HUES48 (cell line): ENCODE measurements at regions not wholly inside any gene's neighbourhood (a gene's known extent, or its start where the extent isn't known, plus 50 kb on each side); places are given as distances from the start of the nearest gene placed in this dataset.

Source experiments
- H3K27ac ChIP-seq: one replicate; pipeline ENCODE4 v1.7.0; 2013; ENCODE audit warnings: low read depth, low read length, inconsistent platforms
- H3K27me3 ChIP-seq: 2 replicates; pipeline ENCODE4 v1.6.1; 2013; ENCODE audit warnings: mild to moderate bottlenecking, low read length; ENCODE audit not compliant: control insufficient read depth, insufficient read depth
- H3K36me3 ChIP-seq: 2 replicates; pipeline ENCODE4 v1.6.1; 2013; ENCODE audit warnings: low read length; ENCODE audit not compliant: control insufficient read depth, insufficient read depth
- H3K4me1 ChIP-seq: 2 replicates; pipeline ENCODE4 v1.6.1; 2013; ENCODE audit warnings: mild to moderate bottlenecking, low read length; ENCODE audit not compliant: control insufficient read depth, insufficient read depth
- H3K4me3 ChIP-seq: 2 replicates; pipeline ENCODE4 v1.5.1; 2013; ENCODE audit warnings: mild to moderate bottlenecking, low read depth, low read length
- H3K9ac ChIP-seq: 2 replicates; pipeline ENCODE4 v1.6.1; 2013; ENCODE audit warnings: mild to moderate bottlenecking, low read depth, low read length, moderate library complexity
- H3K9me3 ChIP-seq: 2 replicates; pipeline ENCODE4 v1.6.1; 2013; ENCODE audit warnings: low read length; ENCODE audit not compliant: control insufficient read depth, insufficient read depth

GRCh38 chr17:33970279-33970678 is 284.8 kb upstream of the CCL2 start:
- no peak overlapping the region for H3K27ac ChIP-seq
- no peaks in the 10 kb centered on the region for H3K36me3 ChIP-seq
- no peaks in the 10 kb centered on the region for H3K4me1 ChIP-seq
- no peaks in the 10 kb centered on the region for H3K9me3 ChIP-seq
- H3K4me3 ChIP-seq: no peak overlapping the region
- H3K27me3 ChIP-seq: no peaks in the 10 kb centered on the region
- H3K9ac ChIP-seq: no peak overlapping the region

- Histone ChIP-seq H3K9ac (no peak overlapping the region), H3K27ac (no peak overlapping the region), H3K4me1 (no peaks in the 10 kb centered on the region), H3K36me3 (no peaks in the 10 kb centered on the region), H3K4me3 (no peak overlapping the region), H3K9me3 (no peaks in the 10 kb centered on the region), H3K27me3 (no peaks in the 10 kb centered on the region)
Measured at GRCh38 chr17:33972763-33973162, 282.3 kb upstream of the CCL2 start.

- Histone ChIP-seq H3K36me3 (no peaks in the 10 kb centered on the region), H3K4me3 (no peak overlapping the region), H3K27me3 (no peaks in the 10 kb centered on the region), H3K4me1 (no peaks in the 10 kb centered on the region), H3K9me3 (no peaks in the 10 kb centered on the region), H3K27ac (no peak overlapping the region), H3K9ac (no peak overlapping the region)
Measured at GRCh38 chr17:33973491-33973890, 281.6 kb upstream of the CCL2 start.

GRCh38 chr17:33974276-33974675 is 280.8 kb upstream of the CCL2 start:
- Histone ChIP-seq H3K27ac (no peak overlapping the region), H3K4me1 (no peaks in the 10 kb centered on the region), H3K27me3 (no peaks in the 10 kb centered on the region), H3K9me3 (no peaks in the 10 kb centered on the region), H3K36me3 (no peaks in the 10 kb centered on the region), H3K4me3 (no peak overlapping the region), H3K9ac (no peak overlapping the region)

- Histone ChIP-seq H3K9me3 (no peaks in the 10 kb centered on the region), H3K36me3 (no peaks in the 10 kb centered on the region), H3K27me3 (no peaks in the 10 kb centered on the region), H3K27ac (no peak overlapping the region), H3K9ac (no peak overlapping the region), H3K4me1 (no peaks in the 10 kb centered on the region), H3K4me3 (no peak overlapping the region)
Measured at GRCh38 chr17:33976831-33977230, 278.3 kb upstream of the CCL2 start.

- H3K9me3 ChIP-seq: no peaks in the 10 kb centered on the region
- no peak overlapping the region for H3K27ac ChIP-seq
- H3K4me1 ChIP-seq: no peaks in the 10 kb centered on the region
- no peak overlapping the region for H3K4me3 ChIP-seq
- no peaks in the 10 kb centered on the region for H3K27me3 ChIP-seq
- H3K36me3 ChIP-seq: no peaks in the 10 kb centered on the region
- no peak overlapping the region for H3K9ac ChIP-seq
Measured at GRCh38 chr17:33977729-33978514, 277.2 kb upstream of the CCL2 start.

GRCh38 chr17:33978889-33979288 is 276.2 kb upstream of the CCL2 start:
- H3K36me3 ChIP-seq: no peaks in the 10 kb centered on the region
- H3K9ac ChIP-seq: no peak overlapping the region
- H3K27me3 ChIP-seq: no peaks in the 10 kb centered on the region
- H3K4me1 ChIP-seq: no peaks in the 10 kb centered on the region
- no peaks in the 10 kb centered on the region for H3K9me3 ChIP-seq
- H3K27ac ChIP-seq: no peak overlapping the region
- H3K4me3 ChIP-seq: no peak overlapping the region

GRCh38 chr17:33980193-33980592 is 274.9 kb upstream of the CCL2 start:
- Histone ChIP-seq H3K27ac (no peak overlapping the region), H3K27me3 (no peaks in the 10 kb centered on the region), H3K4me3 (no peak overlapping the region), H3K4me1 (no peaks in the 10 kb centered on the region), H3K9ac (no peak overlapping the region), H3K9me3 (no peaks in the 10 kb centered on the region), H3K36me3 (no peaks in the 10 kb centered on the region)

GRCh38 chr17:33981711-33982601 is 273.1 kb upstream of the CCL2 start:
- no peaks in the 10 kb centered on the region for H3K27me3 ChIP-seq
- no peaks in the 10 kb centered on the region for H3K36me3 ChIP-seq
- no peak overlapping the region for H3K4me3 ChIP-seq
- H3K9me3 ChIP-seq: no peaks in the 10 kb centered on the region
- no peak overlapping the region for H3K9ac ChIP-seq
- no peak overlapping the region for H3K27ac ChIP-seq
- H3K4me1 ChIP-seq: no peaks in the 10 kb centered on the region

GRCh38 chr17:33982909-33983308 is 272.2 kb upstream of the CCL2 start:
- Histone ChIP-seq H3K27me3 (no peaks in the 10 kb centered on the region), H3K4me3 (no peak overlapping the region), H3K27ac (no peak overlapping the region), H3K36me3 (no peaks in the 10 kb centered on the region), H3K9ac (no peak overlapping the region), H3K4me1 (no peaks in the 10 kb centered on the region), H3K9me3 (no peaks in the 10 kb centered on the region)
